ENCODE measurements at regions not wholly inside any gene's neighbourhood (a gene's known extent, or its start where the extent isn't known, plus 50 kb on each side); places are given as distances from the start of the nearest gene placed in this dataset.
A peak's percentile ranks its signal among the peaks of the same experiment; 100 is the strongest.

DNA sequence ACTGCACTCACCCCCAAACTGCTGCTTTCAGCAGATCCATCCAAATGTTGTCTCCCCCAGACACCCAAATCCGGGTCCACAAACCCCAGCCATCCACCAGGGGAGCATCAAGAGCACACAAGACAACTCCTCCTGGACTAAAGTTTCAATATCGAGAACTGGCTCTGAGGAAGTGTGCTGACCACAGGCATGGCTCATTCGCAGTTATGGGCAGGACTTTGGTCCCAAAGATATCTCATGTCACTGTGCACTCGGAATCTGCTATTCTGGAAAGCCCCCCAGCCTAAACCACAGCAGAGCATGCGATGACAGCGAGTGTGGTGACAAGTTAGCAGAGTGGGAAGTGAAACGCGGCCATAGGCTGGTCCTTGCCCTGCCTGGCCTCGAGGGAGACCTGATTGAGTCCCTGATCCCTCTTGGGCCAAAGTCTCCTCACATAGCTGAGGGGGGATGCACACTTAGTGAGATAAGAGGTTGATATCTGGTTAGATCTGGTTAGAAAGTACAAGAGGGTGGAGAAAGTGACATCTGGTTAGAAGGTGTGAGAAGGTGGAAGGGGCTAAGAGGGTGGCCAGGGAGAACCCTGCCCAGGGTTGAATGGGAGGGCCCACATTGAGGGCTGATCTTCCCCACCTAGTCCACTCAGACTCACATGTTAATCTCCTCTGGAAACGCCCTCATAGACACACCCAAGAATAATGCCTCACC is 149.7 kb downstream of the MRPL14 start:
- peak; percentile 6 for TF ChIP-seq CTCF (IDR thresholded peaks at IDR 0.05; ENCODE audit: insufficient read depth, low read length)
- TF ChIP-seq, protein P1, sequence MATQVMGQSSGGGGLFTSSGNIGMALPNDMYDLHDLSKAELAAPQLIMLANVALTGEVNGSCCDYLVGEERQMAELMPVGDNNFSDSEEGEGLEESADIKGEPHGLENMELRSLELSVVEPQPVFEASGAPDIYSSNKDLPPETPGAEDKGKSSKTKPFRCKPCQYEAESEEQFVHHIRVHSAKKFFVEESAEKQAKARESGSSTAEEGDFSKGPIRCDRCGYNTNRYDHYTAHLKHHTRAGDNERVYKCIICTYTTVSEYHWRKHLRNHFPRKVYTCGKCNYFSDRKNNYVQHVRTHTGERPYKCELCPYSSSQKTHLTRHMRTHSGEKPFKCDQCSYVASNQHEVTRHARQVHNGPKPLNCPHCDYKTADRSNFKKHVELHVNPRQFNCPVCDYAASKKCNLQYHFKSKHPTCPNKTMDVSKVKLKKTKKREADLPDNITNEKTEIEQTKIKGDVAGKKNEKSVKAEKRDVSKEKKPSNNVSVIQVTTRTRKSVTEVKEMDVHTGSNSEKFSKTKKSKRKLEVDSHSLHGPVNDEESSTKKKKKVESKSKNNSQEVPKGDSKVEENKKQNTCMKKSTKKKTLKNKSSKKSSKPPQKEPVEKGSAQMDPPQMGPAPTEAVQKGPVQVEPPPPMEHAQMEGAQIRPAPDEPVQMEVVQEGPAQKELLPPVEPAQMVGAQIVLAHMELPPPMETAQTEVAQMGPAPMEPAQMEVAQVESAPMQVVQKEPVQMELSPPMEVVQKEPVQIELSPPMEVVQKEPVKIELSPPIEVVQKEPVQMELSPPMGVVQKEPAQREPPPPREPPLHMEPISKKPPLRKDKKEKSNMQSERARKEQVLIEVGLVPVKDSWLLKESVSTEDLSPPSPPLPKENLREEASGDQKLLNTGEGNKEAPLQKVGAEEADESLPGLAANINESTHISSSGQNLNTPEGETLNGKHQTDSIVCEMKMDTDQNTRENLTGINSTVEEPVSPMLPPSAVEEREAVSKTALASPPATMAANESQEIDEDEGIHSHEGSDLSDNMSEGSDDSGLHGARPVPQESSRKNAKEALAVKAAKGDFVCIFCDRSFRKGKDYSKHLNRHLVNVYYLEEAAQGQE (IDR thresholded peaks at IDR 0.05; ENCODE audit: insufficient replicate concordance, low read depth), result no peak
